GM23338 (cell line): ENCODE measurements at regions not wholly inside any gene's neighbourhood (a gene's known extent, or its start where the extent isn't known, plus 50 kb on each side); places are given as distances from the start of the nearest gene placed in this dataset.

Experiments used
- ATAC-seq: fragments of 200-7000 bp; cut with Tn5 transposase; 3 replicates; pipeline ENCODE4 v1.9.1; 2020
- DNase-seq: peaks from one replicate; pipeline ENCODE4 v3.0.0-alpha.2; 2015; ENCODE audit warnings: low spot score
- H2AFZ ChIP-seq: fragments of 200-600 bp; sonication (generic); 2 replicates; pipeline ENCODE4 v1.8.0; 2016; ENCODE audit warnings: antibody characterized with exemption, mild to moderate bottlenecking, moderate library complexity
- H3F3A ChIP-seq: fragments of 200-600 bp; sonication (generic); replicated peaks from 2 replicates; pipeline ENCODE4 v1.8.0; 2017; ENCODE audit warnings: antibody characterized with exemption, mixed run types, low read depth
- H3K27ac ChIP-seq: fragments of 200-600 bp; sonication (generic); 2 replicates; pipeline ENCODE4 v1.6.1; 2016; ENCODE audit warnings: low read depth
- H3K27me3 ChIP-seq: fragments of 200-600 bp; sonication (generic); 2 replicates; pipeline ENCODE4 v1.8.0; 2016; ENCODE audit warnings: mild to moderate bottlenecking, mixed run types, moderate library complexity; ENCODE audit not compliant: insufficient read depth
- H3K36me3 ChIP-seq: fragments of 200-600 bp; sonication (generic); 2 replicates; pipeline ENCODE4 v1.8.0; 2016; ENCODE audit warnings: mild to moderate bottlenecking; ENCODE audit not compliant: insufficient read depth
- H3K4me1 ChIP-seq: fragments of 200-600 bp; sonication (generic); 2 replicates; pipeline ENCODE4 v1.8.0; 2016; ENCODE audit warnings: mild to moderate bottlenecking, moderate library complexity; ENCODE audit not compliant: insufficient read depth
- H3K4me2 ChIP-seq: fragments of 200-600 bp; sonication (generic); 2 replicates; pipeline ENCODE4 v1.7.1; 2017; ENCODE audit warnings: mixed run types
- H3K4me3 ChIP-seq: fragments of 200-600 bp; sonication (generic); 2 replicates; pipeline ENCODE4 v1.6.1; 2016; ENCODE audit warnings: mixed run types
- H3K79me2 ChIP-seq: fragments of 200-600 bp; sonication (generic); replicated peaks from 2 replicates; pipeline ENCODE4 v1.8.0; 2017; ENCODE audit warnings: mild to moderate bottlenecking; ENCODE audit not compliant: insufficient read depth
- H3K9me2 ChIP-seq: fragments of 200-600 bp; sonication (generic); 2 replicates; pipeline ENCODE4 v1.8.0; 2017; ENCODE audit not compliant: insufficient read depth
- H4K20me1 ChIP-seq: fragments of 200-600 bp; sonication (generic); replicated peaks from 2 replicates; pipeline ENCODE4 v1.8.0; 2017; ENCODE audit warnings: mild to moderate bottlenecking; ENCODE audit not compliant: insufficient read depth
- H3K27ac Mint-ChIP-seq: 2 replicates; pipeline ENCODE4 v1.8.0; 2020; ENCODE audit warnings: inconsistent platforms, mild to moderate bottlenecking, moderate library complexity, mixed read lengths
- H3K27me3 Mint-ChIP-seq: 3 replicates; pipeline ENCODE4 v1.8.0; 2022; ENCODE audit warnings: low read depth, mild to moderate bottlenecking, moderate library complexity, mixed read lengths, inconsistent platforms; ENCODE audit not compliant: insufficient read depth, poor library complexity
- H3K36me3 Mint-ChIP-seq: 3 replicates; pipeline ENCODE4 v1.8.0; 2021; ENCODE audit warnings: low read depth, mild to moderate bottlenecking, inconsistent platforms, moderate library complexity, mixed read lengths
- H3K4me1 Mint-ChIP-seq: 3 replicates; pipeline ENCODE4 v1.8.0; 2020; ENCODE audit warnings: mild to moderate bottlenecking, inconsistent platforms, mixed read lengths
- H3K4me3 Mint-ChIP-seq: 3 replicates; pipeline ENCODE4 v1.8.0; 2021; ENCODE audit warnings: moderate library complexity, mild to moderate bottlenecking, inconsistent platforms, mixed read lengths
- H3K9me3 Mint-ChIP-seq: 3 replicates; pipeline ENCODE4 v1.8.0; 2020; ENCODE audit warnings: moderate library complexity, mild to moderate bottlenecking, inconsistent platforms, mixed read lengths
- CREB1 ChIP-seq: fragments of 250-450 bp; sonication (Bioruptor Pico); IDR thresholded peaks from 2 replicates; pipeline ENCODE4 v1.5.0; 2020; ENCODE audit warnings: low read depth, mild to moderate bottlenecking, moderate library complexity
- CTCF ChIP-seq, 2 experiments: fragments of 200-600 bp in 1 of 2; sonication (generic) in 1 of 2; conservative IDR thresholded peaks; 2 replicates each; pipeline versions ENCODE4 v1.5.1 to v1.6.1; 2016 to 2017; ENCODE audit warnings: antibody characterized with exemption in 2 of 2, low read depth in 2 of 2, mild to moderate bottlenecking in 2 of 2, moderate library complexity in 1 of 2
- ETS1 ChIP-seq: IDR thresholded peaks from 2 replicates; pipeline ENCODE4 v1.6.1; 2016; ENCODE audit warnings: antibody characterized with exemption
- EZH2 ChIP-seq: fragments of 200-600 bp; sonication (generic); IDR thresholded peaks from one replicate; pipeline ENCODE4 v1.8.0; 2017; ENCODE audit warnings: antibody characterized with exemption, mild to moderate bottlenecking, low read depth; ENCODE audit not compliant: unreplicated experiment
- EZH2phosphoT487 ChIP-seq: fragments of 200-600 bp; sonication (generic); IDR thresholded peaks from one replicate; pipeline ENCODE4 v1.8.1; 2018; ENCODE audit warnings: antibody characterized with exemption; ENCODE audit not compliant: unreplicated experiment
- JUNB ChIP-seq: IDR thresholded peaks from one replicate; pipeline ENCODE4 v1.6.1; 2016; ENCODE audit warnings: antibody characterized with exemption; ENCODE audit not compliant: unreplicated experiment
- NANOG ChIP-seq: IDR thresholded peaks from 2 replicates; pipeline ENCODE4 v1.6.1; 2016; ENCODE audit warnings: antibody characterized with exemption, borderline replicate concordance
- POLR2AphosphoS5 ChIP-seq: IDR thresholded peaks from 2 replicates; pipeline ENCODE4 v1.6.1; 2016; ENCODE audit warnings: antibody characterized with exemption, low read depth
- REST ChIP-seq: IDR thresholded peaks from one replicate; pipeline ENCODE4 v1.6.1; 2018; ENCODE audit warnings: antibody characterized with exemption; ENCODE audit not compliant: unreplicated experiment
- STAT1 ChIP-seq: IDR thresholded peaks from one replicate; pipeline ENCODE4 v1.6.1; 2016; ENCODE audit warnings: antibody characterized with exemption; ENCODE audit not compliant: unreplicated experiment
- ZNF114 ChIP-seq: fragments of 250-450 bp; sonication (Bioruptor Pico); IDR thresholded peaks from 2 replicates; pipeline ENCODE4 v1.5.0; 2020; ENCODE audit warnings: mild to moderate bottlenecking, moderate library complexity
- ZNF331 ChIP-seq: fragments of 250-450 bp; sonication (Bioruptor Pico); IDR thresholded peaks from 2 replicates; pipeline ENCODE4 v1.5.0; 2020; ENCODE audit warnings: low read depth, mild to moderate bottlenecking, moderate library complexity
- ZNF462 ChIP-seq: fragments of 250-450 bp; sonication (Bioruptor Pico); IDR thresholded peaks from 2 replicates; pipeline ENCODE4 v1.5.0; 2020; ENCODE audit warnings: mild to moderate bottlenecking, moderate library complexity

- no peak for ATAC-seq
- TF ChIP-seq EZH2 (no peak), ZNF114 (CRISPR knock-in tag) (no peak), POLR2AphosphoS5 (no peak), ETS1 (no peak), CREB1 (no peak), REST (no peak), ZNF331 (CRISPR knock-in tag) (no peak), ZNF462 (CRISPR knock-in tag) (no peak), STAT1 (no peak), EZH2phosphoT487 (no peak), CTCF (conservative IDR thresholded peaks at IDR 0.05; ENCODE audit: low read depth in 2 of 2) (no peak), JUNB (no peak), NANOG (no peak)
- Histone ChIP-seq H3F3A (no peaks in the 10 kb centered on the region), H3K36me3 (no peaks in the 10 kb centered on the region), H3K9me2 (peaks cover 10% of the 10 kb centered on the region; the same call in 1 of the 2 replicates), H3K4me1 (no peaks in the 10 kb centered on the region), H2AFZ (no peak overlapping the region), H3K27me3 (no peaks in the 10 kb centered on the region), H3K79me2 (no peaks in the 10 kb centered on the region), H3K4me2 (no peak overlapping the region), H3K27ac (no peak overlapping the region), H3K4me3 (no peak overlapping the region), H4K20me1 (no peaks in the 10 kb centered on the region)
- no peak overlapping the region for H3K4me3 Mint-ChIP-seq
- no peak for DNase-seq
- peaks cover 4% of the 10 kb centered on the region; the same call in 1 of the 3 replicates for H3K9me3 Mint-ChIP-seq
- no peak overlapping the region for H3K27ac Mint-ChIP-seq
- H3K36me3 Mint-ChIP-seq, result no peaks in the 10 kb centered on the region
- H3K27me3 Mint-ChIP-seq, result peaks cover 4% of the 10 kb centered on the region
- no peaks in the 10 kb centered on the region for H3K4me1 Mint-ChIP-seq
Observed at GRCh38 chr3:135652388-135652787, 313.1 kb upstream of the PPP2R3A start.
